Neural cell (in vitro differentiated cells): ENCODE measurements at regions not wholly inside any gene's neighbourhood (a gene's known extent, or its start where the extent isn't known, plus 50 kb on each side); places are given as distances from the start of the nearest gene placed in this dataset.

ENCODE experiments used
- H2AFZ ChIP-seq: fragments of 200-600, 300-800 bp; sonication (generic), shearing (Covaris generic); 2 replicates; pipeline ENCODE4 v1.6.0; 2014; ENCODE audit warnings: low read depth, mild to moderate bottlenecking, antibody characterized with exemption, low read length, moderate library complexity
- H3F3A ChIP-seq: fragments of 200-600 bp; shearing (Covaris generic); 2 replicates; pipeline ENCODE4 v1.6.1; 2016; ENCODE audit warnings: mild to moderate bottlenecking, moderate library complexity, mixed read lengths, antibody characterized with exemption, low read length; ENCODE audit not compliant: insufficient read depth, poor library complexity, severe bottlenecking
- H3K27ac ChIP-seq: fragments of 200-600, 300-800 bp; sonication (generic), shearing (Covaris generic); 2 replicates; pipeline ENCODE4 v1.5.1; 2014; ENCODE audit warnings: mild to moderate bottlenecking, low read length, moderate library complexity
- H3K27me3 ChIP-seq: fragments of 300-800, 200-600 bp; sonication (generic), shearing (Covaris generic); 2 replicates; pipeline ENCODE4 v1.6.0; 2014; ENCODE audit warnings: mild to moderate bottlenecking, low read depth, low read length, moderate library complexity; ENCODE audit not compliant: insufficient read depth
- H3K36me3 ChIP-seq: fragments of 300-800, 200-600 bp; sonication (generic), shearing (Covaris generic); 2 replicates; pipeline ENCODE4 v1.5.1; 2014; ENCODE audit warnings: mild to moderate bottlenecking, antibody characterized with exemption, low read length, moderate library complexity; ENCODE audit not compliant: insufficient read depth
- H3K4me2 ChIP-seq: fragments of 300-800, 200-600 bp; sonication (generic), shearing (Covaris generic); 2 replicates; pipeline ENCODE4 v1.6.0; 2014; ENCODE audit warnings: mild to moderate bottlenecking, low read length
- H3K4me3 ChIP-seq: fragments of 300-800, 200-600 bp; sonication (generic), shearing (Covaris generic); 2 replicates; pipeline ENCODE4 v1.5.1; 2014; ENCODE audit warnings: mild to moderate bottlenecking, low read length, moderate library complexity
- H3K79me2 ChIP-seq: fragments of 200-600 bp; shearing (Covaris generic); replicated peaks from 2 replicates; pipeline ENCODE4 v1.6.0; 2014; ENCODE audit warnings: mild to moderate bottlenecking, low read length, moderate library complexity; ENCODE audit not compliant: insufficient read depth
- H3K9ac ChIP-seq: fragments of 300-800, 200-600 bp; sonication (generic), shearing (Covaris generic); 2 replicates; pipeline ENCODE4 v1.6.1; 2016; ENCODE audit warnings: mild to moderate bottlenecking, low read length, mixed read lengths
- H3K9me2 ChIP-seq: fragments of 200-600 bp; shearing (Covaris generic); 2 replicates; pipeline ENCODE4 v1.6.1; 2016; ENCODE audit warnings: mild to moderate bottlenecking, low read length, mixed read lengths; ENCODE audit not compliant: insufficient read depth
- H3K9me3 ChIP-seq: fragments of 200-600, 300-800 bp; sonication (generic), shearing (Covaris generic); 2 replicates; pipeline ENCODE4 v1.6.1; 2016; ENCODE audit warnings: mild to moderate bottlenecking, mixed run types, low read length, moderate library complexity, mixed read lengths
- H4K20me1 ChIP-seq: fragments of 200-600 bp; shearing (Covaris generic); 2 replicates; pipeline ENCODE4 v1.6.1; 2016; ENCODE audit warnings: mild to moderate bottlenecking, mixed run types; ENCODE audit not compliant: insufficient read depth
- EP300 ChIP-seq: fragments of 450-650 bp; conservative IDR thresholded peaks from 2 replicates; pipeline ENCODE4 v1.6.1; 2014; ENCODE audit warnings: antibody characterized with exemption, mild to moderate bottlenecking, moderate library complexity; ENCODE audit not compliant: poor library complexity, severe bottlenecking
- EZH2 ChIP-seq: fragments of 200-600, 300-800 bp; shearing (Covaris generic), sonication (generic); IDR thresholded peaks from 2 replicates; pipeline ENCODE4 v1.6.1; 2014; ENCODE audit warnings: antibody characterized with exemption, low read length, borderline replicate concordance, mild to moderate bottlenecking; ENCODE audit not compliant: insufficient read depth, poor library complexity, severe bottlenecking
- MXI1 ChIP-seq: fragments of 450-650 bp; conservative IDR thresholded peaks from 2 replicates; pipeline ENCODE4 v1.6.1; 2014; ENCODE audit warnings: antibody characterized with exemption, mild to moderate bottlenecking; ENCODE audit not compliant: poor library complexity, severe bottlenecking
- POLR2AphosphoS5 ChIP-seq: IDR thresholded peaks from 2 replicates; pipeline ENCODE4 v1.6.1; 2012
- RAD21 ChIP-seq: fragments of 450-650 bp; conservative IDR thresholded peaks from 2 replicates; pipeline ENCODE4 v1.6.1; 2014; ENCODE audit warnings: antibody characterized with exemption, mild to moderate bottlenecking, moderate library complexity
- SMC3 ChIP-seq: fragments of 450-650 bp; conservative IDR thresholded peaks from 2 replicates; pipeline ENCODE4 v1.6.1; 2014; ENCODE audit warnings: antibody characterized with exemption, mild to moderate bottlenecking, moderate library complexity; ENCODE audit not compliant: poor library complexity
- TAF1 ChIP-seq: IDR thresholded peaks from 2 replicates; pipeline ENCODE4 v1.6.1; 2012; ENCODE audit warnings: low read depth
- TF ChIP-seq, protein P1 (sequence below): fragments of 450-650 bp; IDR thresholded peaks from 2 replicates; pipeline ENCODE4 v1.5.1; 2014; ENCODE audit warnings: antibody characterized with exemption, mild to moderate bottlenecking, moderate library complexity; ENCODE audit not compliant: poor library complexity, severe bottlenecking
- TF ChIP-seq, protein P2 (sequence below): IDR thresholded peaks from 2 replicates; pipeline ENCODE4 v1.6.1; 2012; ENCODE audit warnings: borderline replicate concordance

DNA sequence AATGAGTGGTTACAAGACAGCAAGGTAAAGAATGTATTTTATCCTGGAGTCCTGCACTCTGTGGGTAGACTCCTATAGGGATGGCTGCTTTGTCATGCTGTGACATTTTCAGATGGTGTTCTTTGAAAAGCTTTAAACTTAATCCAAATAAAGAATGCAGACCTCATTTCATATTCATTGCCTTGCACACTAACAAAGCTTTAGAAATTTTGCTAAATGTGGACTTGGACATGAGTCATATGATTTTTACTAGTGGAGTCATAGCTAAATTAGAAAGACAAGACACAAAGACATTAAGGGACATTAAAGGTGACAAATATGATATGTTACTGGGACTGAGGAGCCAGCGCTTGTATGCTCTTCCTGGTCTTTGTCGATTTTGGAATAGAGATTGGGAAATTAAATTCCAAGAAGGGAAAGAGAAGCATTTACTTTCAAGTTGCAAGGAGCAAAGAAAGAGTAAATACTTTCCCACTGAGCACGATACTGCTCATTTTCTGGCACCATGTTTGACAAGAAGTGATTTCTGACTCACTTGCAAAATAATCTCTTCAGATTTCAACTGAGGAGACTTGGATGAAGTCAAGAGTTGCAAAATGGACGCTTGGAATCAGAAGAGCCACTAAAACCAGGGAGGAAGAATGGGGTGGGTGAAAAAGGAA lies 152.9 kb upstream of the MYOCD start:
- no peak overlapping the region for H3K27ac ChIP-seq
- no peaks in the 10 kb centered on the region for H3K9me3 ChIP-seq
- no peaks in the 10 kb centered on the region for H3K79me2 ChIP-seq
- no peak overlapping the region for H2AFZ ChIP-seq
- H3K9me2 ChIP-seq: no peaks in the 10 kb centered on the region
- no peaks in the 10 kb centered on the region for H3K27me3 ChIP-seq
- H3K4me3 ChIP-seq: no peak overlapping the region
- H3K4me2 ChIP-seq: no peak overlapping the region
- no peaks in the 10 kb centered on the region for H4K20me1 ChIP-seq
- no peaks in the 10 kb centered on the region for H3K36me3 ChIP-seq
- TF ChIP-seq, protein P1, sequence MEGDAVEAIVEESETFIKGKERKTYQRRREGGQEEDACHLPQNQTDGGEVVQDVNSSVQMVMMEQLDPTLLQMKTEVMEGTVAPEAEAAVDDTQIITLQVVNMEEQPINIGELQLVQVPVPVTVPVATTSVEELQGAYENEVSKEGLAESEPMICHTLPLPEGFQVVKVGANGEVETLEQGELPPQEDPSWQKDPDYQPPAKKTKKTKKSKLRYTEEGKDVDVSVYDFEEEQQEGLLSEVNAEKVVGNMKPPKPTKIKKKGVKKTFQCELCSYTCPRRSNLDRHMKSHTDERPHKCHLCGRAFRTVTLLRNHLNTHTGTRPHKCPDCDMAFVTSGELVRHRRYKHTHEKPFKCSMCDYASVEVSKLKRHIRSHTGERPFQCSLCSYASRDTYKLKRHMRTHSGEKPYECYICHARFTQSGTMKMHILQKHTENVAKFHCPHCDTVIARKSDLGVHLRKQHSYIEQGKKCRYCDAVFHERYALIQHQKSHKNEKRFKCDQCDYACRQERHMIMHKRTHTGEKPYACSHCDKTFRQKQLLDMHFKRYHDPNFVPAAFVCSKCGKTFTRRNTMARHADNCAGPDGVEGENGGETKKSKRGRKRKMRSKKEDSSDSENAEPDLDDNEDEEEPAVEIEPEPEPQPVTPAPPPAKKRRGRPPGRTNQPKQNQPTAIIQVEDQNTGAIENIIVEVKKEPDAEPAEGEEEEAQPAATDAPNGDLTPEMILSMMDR: no peak
- TF ChIP-seq SMC3: no peak
- TF ChIP-seq POLR2AphosphoS5: no peak
- no peak for TF ChIP-seq EZH2
- TF ChIP-seq, protein P2, sequence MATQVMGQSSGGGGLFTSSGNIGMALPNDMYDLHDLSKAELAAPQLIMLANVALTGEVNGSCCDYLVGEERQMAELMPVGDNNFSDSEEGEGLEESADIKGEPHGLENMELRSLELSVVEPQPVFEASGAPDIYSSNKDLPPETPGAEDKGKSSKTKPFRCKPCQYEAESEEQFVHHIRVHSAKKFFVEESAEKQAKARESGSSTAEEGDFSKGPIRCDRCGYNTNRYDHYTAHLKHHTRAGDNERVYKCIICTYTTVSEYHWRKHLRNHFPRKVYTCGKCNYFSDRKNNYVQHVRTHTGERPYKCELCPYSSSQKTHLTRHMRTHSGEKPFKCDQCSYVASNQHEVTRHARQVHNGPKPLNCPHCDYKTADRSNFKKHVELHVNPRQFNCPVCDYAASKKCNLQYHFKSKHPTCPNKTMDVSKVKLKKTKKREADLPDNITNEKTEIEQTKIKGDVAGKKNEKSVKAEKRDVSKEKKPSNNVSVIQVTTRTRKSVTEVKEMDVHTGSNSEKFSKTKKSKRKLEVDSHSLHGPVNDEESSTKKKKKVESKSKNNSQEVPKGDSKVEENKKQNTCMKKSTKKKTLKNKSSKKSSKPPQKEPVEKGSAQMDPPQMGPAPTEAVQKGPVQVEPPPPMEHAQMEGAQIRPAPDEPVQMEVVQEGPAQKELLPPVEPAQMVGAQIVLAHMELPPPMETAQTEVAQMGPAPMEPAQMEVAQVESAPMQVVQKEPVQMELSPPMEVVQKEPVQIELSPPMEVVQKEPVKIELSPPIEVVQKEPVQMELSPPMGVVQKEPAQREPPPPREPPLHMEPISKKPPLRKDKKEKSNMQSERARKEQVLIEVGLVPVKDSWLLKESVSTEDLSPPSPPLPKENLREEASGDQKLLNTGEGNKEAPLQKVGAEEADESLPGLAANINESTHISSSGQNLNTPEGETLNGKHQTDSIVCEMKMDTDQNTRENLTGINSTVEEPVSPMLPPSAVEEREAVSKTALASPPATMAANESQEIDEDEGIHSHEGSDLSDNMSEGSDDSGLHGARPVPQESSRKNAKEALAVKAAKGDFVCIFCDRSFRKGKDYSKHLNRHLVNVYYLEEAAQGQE: no peak
- no peak for TF ChIP-seq EP300
- no peak for TF ChIP-seq MXI1
- TF ChIP-seq TAF1: no peak
- TF ChIP-seq RAD21: no peak
- no peaks in the 10 kb centered on the region for H3F3A ChIP-seq
- H3K9ac ChIP-seq: no peak overlapping the region

DNA sequence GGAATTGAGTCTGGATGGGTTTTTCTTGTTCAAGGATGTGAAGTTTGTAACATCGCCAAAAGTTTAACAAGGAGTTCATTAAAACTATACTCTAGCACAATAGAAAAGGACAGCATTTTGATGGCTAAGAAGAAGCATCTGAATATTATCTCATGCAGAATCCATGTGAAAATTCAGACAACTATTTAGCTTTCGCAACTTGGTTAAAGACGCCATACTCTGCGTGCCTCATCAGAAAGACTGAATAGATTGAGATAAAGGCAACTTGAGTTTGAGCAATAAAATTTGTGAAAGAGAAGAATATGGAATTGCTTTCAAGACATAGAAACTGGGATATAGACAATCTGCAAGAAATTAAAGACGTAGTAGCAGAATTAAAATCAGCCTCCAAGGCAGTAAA lies 151.1 kb upstream of the MYOCD start:
- TF ChIP-seq SMC3 (no peak), MXI1 (no peak), POLR2AphosphoS5 (no peak), RAD21 (no peak), EP300 (no peak), EZH2 (no peak)
- TF ChIP-seq, protein P1: no peak
- TF ChIP-seq, protein P2: no peak
- H3K27me3 ChIP-seq: no peaks in the 10 kb centered on the region
- no peak overlapping the region for H3K4me2 ChIP-seq
- H3F3A ChIP-seq: no peaks in the 10 kb centered on the region
- H3K9me2 ChIP-seq: no peaks in the 10 kb centered on the region
- H3K4me3 ChIP-seq: no peak overlapping the region
- no peak overlapping the region for H3K9ac ChIP-seq
- no peak overlapping the region for H3K27ac ChIP-seq
- H2AFZ ChIP-seq: no peak overlapping the region
- no peaks in the 10 kb centered on the region for H4K20me1 ChIP-seq
- no peaks in the 10 kb centered on the region for H3K79me2 ChIP-seq
- H3K9me3 ChIP-seq: no peaks in the 10 kb centered on the region
- H3K36me3 ChIP-seq: no peaks in the 10 kb centered on the region
